GM12891 (cell line): ENCODE measurements at regions not wholly inside any gene's neighbourhood (a gene's known extent, or its start where the extent isn't known, plus 50 kb on each side); places are given as distances from the start of the nearest gene placed in this dataset.

ENCODE experiments used
- POLR2A ChIP-seq: IDR thresholded peaks from 2 replicates; pipeline ENCODE4 v1.6.1; 2011; ENCODE audit warnings: low read depth, low read length, control low read depth
- SPI1 ChIP-seq: IDR thresholded peaks from 2 replicates; pipeline ENCODE4 v1.6.1; 2011; ENCODE audit warnings: low read depth, low read length, control low read depth

DNA sequence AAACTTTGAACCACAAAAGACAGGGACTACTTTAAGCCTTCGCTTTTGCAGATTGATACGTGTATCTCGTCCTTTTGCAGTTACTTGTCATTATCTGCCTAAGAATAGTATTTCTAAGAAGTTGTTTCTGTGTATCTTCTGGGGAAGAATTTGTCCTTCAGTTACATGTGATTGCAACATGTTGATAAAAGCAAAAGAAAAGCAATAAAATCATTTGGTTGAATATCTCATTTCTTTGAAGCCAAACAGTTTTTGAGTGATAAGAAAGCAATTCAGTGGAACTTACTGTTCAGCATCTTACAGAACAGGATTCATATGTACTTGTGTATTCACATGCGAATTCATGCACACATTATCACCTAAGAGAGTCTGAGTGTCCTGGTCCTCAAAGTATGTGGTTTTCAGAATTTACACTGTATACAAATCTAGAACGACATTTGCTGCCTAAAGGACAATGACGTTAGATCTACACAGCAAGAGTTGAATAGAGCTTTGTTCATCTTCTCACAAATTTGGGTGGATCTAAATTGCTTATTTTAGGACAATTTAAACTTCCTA lies 66.7 kb upstream of the MRPS6 start:
- TF ChIP-seq SPI1 (no peak), POLR2A (no peak)
